ENCODE measurements at regions not wholly inside any gene's neighbourhood (a gene's known extent, or its start where the extent isn't known, plus 50 kb on each side); places are given as distances from the start of the nearest gene placed in this dataset.

- no peak for DNase-seq (ENCODE audit: low read depth in 1 of 2, low spot score in 1 of 2)
Observed at GRCh38 chr3:147846293-147846692, 437.1 kb downstream of the ZIC1 start.

- no peak for DNase-seq (ENCODE audit: low read depth in 1 of 2, low spot score in 1 of 2)
Observed at GRCh38 chr3:147846854-147847478, 437.8 kb downstream of the ZIC1 start.

- DNase-seq (ENCODE audit: low read depth in 1 of 2, low spot score in 1 of 2), result no peak
Observed at GRCh38 chr3:147851062-147851461, 441.9 kb downstream of the ZIC1 start.

DNA sequence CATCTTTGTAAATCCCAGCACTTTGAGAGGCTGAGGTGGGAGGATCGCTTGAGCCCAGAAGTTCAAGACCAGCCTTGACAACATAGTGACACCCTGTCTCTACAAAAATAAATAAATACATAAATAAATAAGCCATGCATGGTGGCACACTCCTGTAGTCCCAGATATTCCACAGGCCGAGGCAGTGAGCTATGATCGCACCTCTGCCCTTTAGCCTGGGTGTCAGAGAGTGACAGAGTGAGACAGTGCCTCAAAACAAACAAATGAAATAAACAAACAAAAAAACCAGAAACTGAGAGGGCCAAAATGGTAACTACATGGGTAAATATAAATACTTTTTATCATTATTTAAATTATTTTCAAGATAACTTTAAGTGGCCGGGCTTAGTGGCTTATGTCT, 445.4 kb downstream of the ZIC1 start:
- no peak for DNase-seq (ENCODE audit: low read depth in 1 of 2, low spot score in 1 of 2)

DNA sequence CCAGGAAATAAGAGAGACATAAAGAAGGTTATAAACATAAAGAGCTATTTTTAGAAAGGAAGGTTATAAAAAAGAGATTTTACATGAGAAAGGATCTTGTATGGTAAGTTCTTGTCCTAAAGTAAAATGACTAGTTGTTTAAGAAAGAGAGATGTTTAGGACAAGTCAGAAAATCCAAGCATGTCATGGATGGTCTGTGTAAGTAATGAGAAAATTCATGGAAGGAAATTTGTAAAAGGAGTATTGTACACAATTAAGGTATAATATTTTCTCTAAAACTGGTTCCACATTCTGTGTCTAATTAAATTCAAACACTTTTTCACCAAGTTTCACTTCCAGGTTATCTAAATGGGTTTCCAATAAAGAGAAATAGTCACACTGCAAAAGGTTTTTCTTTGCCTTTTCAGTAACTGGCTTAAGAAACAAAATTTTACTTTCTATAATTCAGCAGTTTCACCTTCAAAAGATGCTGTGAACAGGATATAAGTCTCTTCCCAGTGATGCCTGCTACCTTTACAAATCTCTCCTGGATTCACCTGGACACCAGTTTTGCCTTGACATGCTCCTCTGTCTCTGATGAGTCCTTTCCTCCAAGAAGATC, 455.7 kb downstream of the ZIC1 start:
- no peak for DNase-seq (ENCODE audit: low read depth in 1 of 2, low spot score in 1 of 2)

- no peak for DNase-seq (ENCODE audit: low read depth in 1 of 2, low spot score in 1 of 2)
Observed at GRCh38 chr3:147866561-147866960, 457.4 kb downstream of the ZIC1 start.

DNA sequence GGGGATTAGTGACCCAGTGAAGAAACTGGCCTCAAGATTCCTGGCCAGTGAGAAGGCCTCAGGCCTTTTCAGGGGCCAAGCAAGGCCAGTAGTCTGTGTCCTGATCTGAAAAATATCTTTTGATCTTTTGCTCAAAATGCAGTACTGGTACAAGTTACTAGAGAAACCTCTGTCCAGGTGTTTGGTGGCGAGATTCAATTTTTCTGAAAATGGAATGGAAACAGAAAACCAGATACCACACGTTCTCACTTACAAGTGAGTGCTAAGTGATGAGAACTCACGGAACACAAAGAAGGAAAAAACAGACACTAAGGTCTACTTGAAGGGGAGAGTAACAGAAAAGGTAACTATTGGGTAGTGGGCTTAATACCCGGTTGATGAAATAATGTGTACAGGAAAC, 463.4 kb downstream of the ZIC1 start:
- DNase-seq (ENCODE audit: low read depth in 1 of 2, low spot score in 1 of 2), result no peak

DNA sequence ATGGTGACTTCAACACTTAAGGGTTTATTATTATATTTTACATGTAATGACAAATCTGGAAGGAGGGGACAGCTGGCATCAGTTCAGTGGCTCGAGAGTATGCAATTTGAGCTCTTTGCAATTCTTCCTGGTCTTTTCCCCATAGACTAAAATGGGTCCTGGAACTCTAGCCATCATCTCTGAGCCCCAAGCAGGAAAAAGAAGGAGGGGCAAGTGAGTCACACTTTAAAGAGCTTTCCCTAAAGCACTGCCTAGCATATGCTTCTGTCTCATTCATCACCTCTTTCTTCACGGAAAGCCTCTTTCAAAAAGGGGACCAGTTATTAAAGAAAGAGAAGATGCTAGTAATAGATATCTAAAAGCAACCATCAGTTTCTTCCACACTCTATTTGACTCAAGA, 466.3 kb downstream of the ZIC1 start:
- DNase-seq (ENCODE audit: low read depth in 1 of 2, low spot score in 1 of 2), result no peak

- no peak for DNase-seq (ENCODE audit: low read depth in 1 of 2, low spot score in 1 of 2)
Observed at GRCh38 chr3:147881933-147882332, 472.8 kb downstream of the ZIC1 start.

DNA sequence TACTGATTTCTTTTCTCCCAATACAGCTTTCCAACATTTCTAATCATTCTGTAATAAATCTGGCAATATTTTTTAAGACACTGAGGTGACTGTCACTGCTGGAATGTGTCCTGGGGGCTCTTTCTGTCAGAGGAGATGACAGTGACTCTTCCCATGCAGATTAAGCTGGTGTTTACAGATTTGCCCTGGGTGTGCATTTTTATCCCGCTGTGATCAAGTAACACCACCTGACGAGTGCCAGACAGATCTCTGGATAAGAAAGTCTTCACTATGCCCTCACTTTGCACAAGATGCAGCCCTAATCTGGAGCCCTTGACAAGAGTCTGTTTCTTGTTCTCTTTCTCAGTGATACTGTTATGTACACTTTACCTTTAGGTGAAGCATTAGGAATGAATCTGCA, 477.7 kb downstream of the ZIC1 start:
- DNase-seq (ENCODE audit: low read depth in 1 of 2, low spot score in 1 of 2), result no peak

DNA sequence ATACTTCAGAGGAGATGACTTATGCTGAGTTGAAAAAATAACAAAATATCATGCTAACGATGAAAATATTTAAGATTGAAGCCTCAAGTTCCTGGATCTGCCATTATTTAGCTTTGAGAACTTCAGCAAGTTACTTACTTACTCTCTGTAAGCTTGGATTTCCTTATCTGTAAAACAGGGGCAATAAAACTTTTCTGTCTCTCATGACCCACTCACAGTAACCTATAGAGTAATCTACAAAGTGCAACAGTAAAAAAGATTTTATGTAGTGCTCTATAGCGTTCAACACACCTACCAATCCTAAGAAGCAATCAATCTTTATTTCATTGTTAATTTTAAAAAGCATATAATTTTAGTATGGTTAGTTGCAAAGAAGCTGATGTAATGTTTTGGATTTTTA, 478.6 kb downstream of the ZIC1 start:
- DNase-seq (ENCODE audit: low read depth in 1 of 2, low spot score in 1 of 2), result no peak

DNA sequence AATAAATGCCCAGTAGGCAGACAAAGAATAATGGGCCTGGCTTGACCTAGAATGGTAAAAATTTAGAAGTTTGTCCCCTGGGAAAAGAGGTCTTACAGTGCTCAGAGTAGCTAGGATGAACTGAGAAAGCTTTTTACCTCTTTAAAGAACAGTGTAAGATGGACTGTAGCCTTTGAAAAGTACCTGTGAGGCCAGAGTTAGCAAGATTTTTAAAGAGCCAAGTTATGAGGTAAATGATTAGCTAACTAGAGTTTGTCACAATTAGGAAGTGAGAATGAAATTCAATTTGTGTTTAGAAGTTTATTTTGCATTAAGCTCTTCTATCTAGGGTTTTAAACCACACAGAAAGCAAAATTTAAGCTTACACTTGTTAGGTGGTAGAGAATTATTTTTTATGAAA, 480.9 kb downstream of the ZIC1 start:
- no peak for DNase-seq (ENCODE audit: low read depth in 1 of 2, low spot score in 1 of 2)

GRCh38 chr3:147895509-147895908, 486.3 kb downstream of the ZIC1 start:
- DNase-seq (ENCODE audit: low read depth in 1 of 2, low spot score in 1 of 2), result no peak

DNA sequence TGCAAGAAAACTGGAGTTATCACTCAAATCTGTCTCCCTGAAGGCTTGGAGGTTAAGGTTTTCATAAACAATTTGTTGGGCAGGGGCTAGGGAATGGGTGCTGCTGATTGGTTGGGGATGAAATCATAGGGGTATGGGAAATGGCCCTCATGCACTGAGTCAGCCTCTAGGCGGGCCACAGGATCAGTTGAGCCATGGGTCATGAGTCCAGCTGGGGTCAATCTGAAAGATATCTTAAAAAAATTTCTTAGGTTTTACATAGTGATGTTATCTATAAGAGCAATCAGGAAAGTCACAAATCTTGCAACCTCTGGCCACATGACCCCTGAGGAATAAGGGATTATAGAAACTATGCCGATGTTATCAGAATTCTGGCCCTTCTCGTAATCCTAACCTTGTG, 491.7 kb downstream of the ZIC1 start:
- DNase-seq (ENCODE audit: low read depth in 1 of 2, low spot score in 1 of 2), result no peak

DNA sequence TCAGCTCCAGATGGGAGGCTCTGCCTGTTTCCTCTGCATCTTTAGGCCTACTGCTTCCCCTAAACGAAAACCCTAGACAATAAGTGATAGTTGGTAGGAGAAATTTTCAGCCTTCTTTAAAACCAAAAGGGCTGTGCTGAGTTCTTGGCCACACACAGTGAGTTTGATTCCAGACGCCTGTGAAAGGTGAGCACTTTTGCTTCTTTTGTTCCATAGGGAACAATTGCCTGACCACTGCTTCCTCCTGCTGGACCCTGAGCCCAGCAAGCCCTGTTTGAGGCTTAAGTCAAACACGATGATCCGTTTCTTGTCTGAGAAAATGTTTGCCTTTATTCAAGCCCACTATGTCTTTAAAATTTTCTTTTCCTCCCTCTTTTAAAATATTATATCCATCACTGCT, 493.9 kb downstream of the ZIC1 start:
- no peak for DNase-seq (ENCODE audit: low read depth in 1 of 2, low spot score in 1 of 2)

GRCh38 chr3:147904421-147904820, 495.3 kb downstream of the ZIC1 start:
- DNase-seq (ENCODE audit: low read depth in 1 of 2, low spot score in 1 of 2), result no peak

DNA sequence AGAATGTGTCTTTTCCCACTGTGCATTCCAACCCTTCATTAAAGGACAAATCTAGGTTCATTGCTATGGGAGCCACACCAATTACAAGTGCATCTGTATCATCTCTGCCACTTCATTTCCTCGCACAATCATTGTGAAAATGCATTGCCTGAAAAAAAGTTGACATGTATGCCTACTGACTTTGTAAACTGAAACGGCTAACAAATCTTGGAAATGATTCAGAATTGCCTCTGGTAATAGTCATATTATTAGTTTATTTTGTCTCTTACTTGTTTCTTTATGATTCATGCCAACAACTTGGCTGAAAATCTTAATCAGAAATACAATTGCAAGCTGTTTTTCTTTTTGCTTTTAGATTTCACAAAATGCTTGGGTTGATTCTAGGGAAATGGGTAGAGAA, 497.1 kb downstream of the ZIC1 start:
- no peak for DNase-seq (ENCODE audit: low read depth in 1 of 2, low spot score in 1 of 2)

GRCh38 chr3:147914532-147914931, 505.4 kb downstream of the ZIC1 start:
- no peak for DNase-seq (ENCODE audit: low read depth in 1 of 2, low spot score in 1 of 2)

DNA sequence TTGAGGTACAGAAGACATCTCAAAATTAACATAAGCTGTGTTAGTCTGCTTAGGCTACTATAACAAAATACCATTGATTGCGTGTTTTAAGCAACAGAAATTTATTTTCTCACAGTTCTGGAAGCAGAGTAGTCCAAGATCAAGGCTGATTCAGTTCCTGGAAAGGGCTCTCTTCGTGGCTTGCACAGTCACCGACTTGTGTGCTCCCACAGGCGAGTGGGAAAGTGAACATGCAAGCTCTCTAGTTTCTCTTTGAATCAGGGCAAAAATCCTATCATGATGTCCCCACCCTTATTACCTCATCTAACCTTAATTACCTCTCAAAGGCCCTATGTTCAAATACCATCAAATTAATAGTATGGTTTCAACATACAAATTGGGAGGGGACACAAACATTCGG, 505.9 kb downstream of the ZIC1 start:
- no peak for DNase-seq (ENCODE audit: low read depth in 1 of 2, low spot score in 1 of 2)

GRCh38 chr3:147919496-147919895, 510.3 kb downstream of the ZIC1 start:
- DNase-seq (ENCODE audit: low read depth in 1 of 2, low spot score in 1 of 2), result no peak

DNA sequence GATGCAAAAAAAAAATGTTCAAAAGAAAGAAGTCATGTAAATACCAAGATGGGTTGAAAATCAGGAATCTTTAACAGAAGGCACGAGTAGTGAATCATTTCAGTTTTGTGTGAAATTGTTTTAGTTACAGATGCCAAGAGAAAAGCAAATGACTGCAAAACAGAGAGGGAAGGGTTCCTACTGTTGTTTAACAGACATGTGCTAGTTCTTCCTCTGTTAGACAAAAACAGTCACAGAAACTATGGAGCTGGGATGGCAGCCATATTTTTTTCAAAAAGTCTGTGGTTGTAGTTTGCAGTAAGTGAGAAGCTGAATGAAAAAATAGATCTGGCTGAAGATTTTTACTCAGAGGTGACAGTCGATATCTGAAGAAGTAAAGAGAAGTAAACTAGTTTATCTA, 511.9 kb downstream of the ZIC1 start:
- DNase-seq (ENCODE audit: low read depth in 1 of 2, low spot score in 1 of 2), result no peak

DNA sequence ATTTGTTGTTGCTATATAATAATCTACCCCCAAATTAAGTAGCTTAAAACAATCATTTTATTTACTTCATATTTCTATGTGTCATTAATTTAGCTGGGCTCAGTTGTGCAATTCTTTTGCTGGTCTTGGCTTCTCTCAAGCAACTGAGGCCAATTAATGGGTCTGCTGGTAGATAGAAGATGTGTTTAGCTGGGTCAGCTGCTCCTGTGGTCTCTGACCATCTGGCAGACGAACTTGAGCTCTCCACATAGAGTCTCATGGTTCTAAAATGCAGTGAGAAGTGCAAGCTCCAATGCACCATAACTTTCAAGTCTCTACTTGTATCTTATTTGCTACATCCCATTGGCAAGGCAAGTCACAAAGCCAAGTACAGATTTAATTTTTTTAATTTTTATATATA, 515.6 kb downstream of the ZIC1 start:
- DNase-seq (ENCODE audit: low read depth in 1 of 2, low spot score in 1 of 2), result no peak

DNA sequence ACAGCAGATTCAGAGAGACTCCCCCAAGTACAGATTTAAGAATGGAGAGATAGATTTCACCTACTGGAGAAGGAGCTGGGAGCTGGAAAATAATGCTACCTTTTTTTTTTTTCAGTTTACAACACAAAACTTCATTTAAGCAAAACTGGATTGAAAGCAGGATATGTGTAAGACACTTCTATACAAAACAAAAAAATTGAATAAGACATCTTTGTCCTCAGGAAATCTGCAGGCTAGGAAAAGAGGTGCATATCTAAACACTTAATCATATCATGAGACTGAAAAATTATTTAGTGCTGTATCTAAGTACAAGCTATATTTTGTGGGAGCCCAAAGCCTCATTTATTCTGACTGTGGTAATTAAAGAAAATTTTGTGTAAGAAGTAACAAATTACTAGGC, 516.1 kb downstream of the ZIC1 start:
- DNase-seq (ENCODE audit: low read depth in 1 of 2, low spot score in 1 of 2), result no peak

Data from activated T-helper 1 cell treated with anti-CD3 and anti-CD28 coated beads, Interleukin-2, amount 50 U/mL, for 16 hours (primary cell).